Bronchial epithelial cell (primary cell): ENCODE measurements at regions not wholly inside any gene's neighbourhood (a gene's known extent, or its start where the extent isn't known, plus 50 kb on each side); places are given as distances from the start of the nearest gene placed in this dataset.

ENCODE experiments used
- DNase-seq: peaks from one replicate; pipeline ENCODE4 v3.0.0-alpha.2; 2010; ENCODE audit warnings: low read depth
- FAIRE-seq: peaks from 2 replicates; lab custom pipeline; 2011; peaks lifted over from hg19 to GRCh38; lab: Jason Lieb, UNC
- H3K27me3 ChIP-seq: 2 replicates; pipeline ENCODE4 v1.5.1; 2011; ENCODE audit warnings: low read length; ENCODE audit not compliant: control insufficient read depth, insufficient read depth
- H3K36me3 ChIP-seq: 2 replicates; pipeline ENCODE4 v1.5.1; 2011; ENCODE audit warnings: low read length; ENCODE audit not compliant: control insufficient read depth, insufficient read depth
- H3K4me3 ChIP-seq: 2 replicates; pipeline ENCODE4 v1.5.1; 2011; ENCODE audit warnings: mild to moderate bottlenecking, low read depth, low read length, control low read depth
- CTCF ChIP-seq: IDR thresholded peaks from 2 replicates; pipeline ENCODE4 v1.5.1; 2011; ENCODE audit warnings: mild to moderate bottlenecking, moderate library complexity, low read length, control low read depth, inconsistent platforms; ENCODE audit not compliant: insufficient read depth, severe bottlenecking

GRCh38 chr13:86878781-86879180, 792.4 kb upstream of the SLITRK5 start:
- FAIRE-seq: no peak
- H3K27me3 ChIP-seq: no peaks in the 10 kb centered on the region
- no peak for TF ChIP-seq CTCF
- H3K4me3 ChIP-seq: no peak overlapping the region
- no peak for DNase-seq
- no peaks in the 10 kb centered on the region for H3K36me3 ChIP-seq

- no peak for FAIRE-seq
- no peaks in the 10 kb centered on the region for H3K36me3 ChIP-seq
- no peak overlapping the region for H3K4me3 ChIP-seq
- no peaks in the 10 kb centered on the region for H3K27me3 ChIP-seq
- no peak for TF ChIP-seq CTCF
- DNase-seq: no peak
These were observed 789.8 kb upstream of the SLITRK5 start for GRCh38 chr13:86881390-86881789.

GRCh38 chr13:86882107-86882506, 789.1 kb upstream of the SLITRK5 start:
- no peaks in the 10 kb centered on the region for H3K27me3 ChIP-seq
- FAIRE-seq (no peak), DNase-seq (no peak)
- H3K4me3 ChIP-seq: no peak overlapping the region
- TF ChIP-seq CTCF: no peak
- no peaks in the 10 kb centered on the region for H3K36me3 ChIP-seq

- no peaks in the 10 kb centered on the region for H3K36me3 ChIP-seq
- FAIRE-seq (no peak), DNase-seq (no peak)
- no peak overlapping the region for H3K4me3 ChIP-seq
- H3K27me3 ChIP-seq: no peaks in the 10 kb centered on the region
- no peak for TF ChIP-seq CTCF
These were observed 788.3 kb upstream of the SLITRK5 start for GRCh38 chr13:86882835-86883234.

- no peak for DNase-seq
- H3K4me3 ChIP-seq: no peak overlapping the region
- H3K36me3 ChIP-seq: no peaks in the 10 kb centered on the region
- no peaks in the 10 kb centered on the region for H3K27me3 ChIP-seq
- no peak for TF ChIP-seq CTCF
- no peak for FAIRE-seq
These were observed 778.8 kb upstream of the SLITRK5 start for GRCh38 chr13:86892330-86892729.

GRCh38 chr13:86900906-86901305, 770.3 kb upstream of the SLITRK5 start:
- peak; percentile 28 for DNase-seq
- Histone ChIP-seq H3K4me3 (no peak overlapping the region), H3K27me3 (no peaks in the 10 kb centered on the region), H3K36me3 (no peaks in the 10 kb centered on the region)
- FAIRE-seq: no peak
- TF ChIP-seq CTCF: no peak
